HEK293T (cell line): ENCODE measurements at regions not wholly inside any gene's neighbourhood (a gene's known extent, or its start where the extent isn't known, plus 50 kb on each side); places are given as distances from the start of the nearest gene placed in this dataset.

Experiments
- CTCF ChIA-PET: fragments of 350-600 bp; formaldehyde crosslinking; extraction: SDS; loops from one replicate; lab custom pipeline; 2021; ENCODE audit warnings: antibody characterized with exemption, inconsistent platforms; lab: Yijun Ruan, JAX
- POLR2A ChIA-PET: fragments of 350-600 bp; formaldehyde crosslinking; extraction: SDS; loops from one replicate; lab custom pipeline; 2020; ENCODE audit warnings: antibody characterized with exemption, inconsistent platforms; lab: Yijun Ruan, JAX
- DNase-seq: peaks from one replicate; pipeline ENCODE4 v3.0.0; 2012; ENCODE audit warnings: mixed read lengths; ENCODE audit errors: extremely low spot score
- ARNT ChIP-seq: fragments of 450-650 bp; IDR thresholded peaks from 2 replicates; pipeline ENCODE4 v1.6.1; 2017; ENCODE audit warnings: mild to moderate bottlenecking
- BHLHE40 ChIP-seq: fragments of 450-650 bp; IDR thresholded peaks from 2 replicates; pipeline ENCODE4 v1.6.1; 2016; ENCODE audit warnings: mild to moderate bottlenecking, moderate library complexity, borderline replicate concordance
- CTBP1 ChIP-seq: fragments of 450-650 bp; IDR thresholded peaks from 2 replicates; pipeline ENCODE4 v1.6.1; 2016; ENCODE audit warnings: borderline replicate concordance
- ELF4 ChIP-seq: fragments of 450-650 bp; IDR thresholded peaks from 2 replicates; pipeline ENCODE4 v1.6.1; 2017; ENCODE audit warnings: antibody characterized with exemption
- FOXA1 ChIP-seq: fragments of 450-650 bp; IDR thresholded peaks from 2 replicates; pipeline ENCODE4 v1.6.1; 2016; ENCODE audit warnings: mild to moderate bottlenecking
- FOXK2 ChIP-seq: fragments of 450-650 bp; IDR thresholded peaks from 2 replicates; pipeline ENCODE4 v1.6.1; 2016; ENCODE audit warnings: mild to moderate bottlenecking
- FOXM1 ChIP-seq: fragments of 450-650 bp; IDR thresholded peaks from 2 replicates; pipeline ENCODE4 v1.6.1; 2017; ENCODE audit warnings: mild to moderate bottlenecking, borderline replicate concordance
- HDGF ChIP-seq: fragments of 450-650 bp; IDR thresholded peaks from 2 replicates; pipeline ENCODE4 v1.6.1; 2017; ENCODE audit warnings: antibody characterized with exemption, borderline replicate concordance
- L3MBTL2 ChIP-seq: fragments of 450-650 bp; conservative IDR thresholded peaks from 2 replicates; pipeline ENCODE4 v1.6.1; 2016; ENCODE audit warnings: mild to moderate bottlenecking
- LEF1 ChIP-seq: fragments of 450-650 bp; IDR thresholded peaks from 2 replicates; pipeline ENCODE4 v1.6.1; 2017; ENCODE audit warnings: mild to moderate bottlenecking, borderline replicate concordance
- NFRKB ChIP-seq: fragments of 450-650 bp; IDR thresholded peaks from 2 replicates; pipeline ENCODE4 v1.6.1; 2016; ENCODE audit warnings: mild to moderate bottlenecking, moderate library complexity
- SP1 ChIP-seq: fragments of 450-650 bp; IDR thresholded peaks from 2 replicates; pipeline ENCODE4 v1.6.1; 2017
- SUZ12 ChIP-seq: fragments of 450-650 bp; IDR thresholded peaks from 2 replicates; pipeline ENCODE4 v1.6.1; 2016; ENCODE audit warnings: mild to moderate bottlenecking
- TARDBP ChIP-seq: fragments of 450-650 bp; IDR thresholded peaks from 2 replicates; pipeline ENCODE4 v1.6.1; 2016
- ZNF384 ChIP-seq: fragments of 450-650 bp; IDR thresholded peaks from 2 replicates; pipeline ENCODE4 v1.6.1; 2016
- TF ChIP-seq, protein P1 (sequence below): fragments of 450-650 bp; IDR thresholded peaks from 2 replicates; pipeline ENCODE4 v1.6.1; 2016

DNA sequence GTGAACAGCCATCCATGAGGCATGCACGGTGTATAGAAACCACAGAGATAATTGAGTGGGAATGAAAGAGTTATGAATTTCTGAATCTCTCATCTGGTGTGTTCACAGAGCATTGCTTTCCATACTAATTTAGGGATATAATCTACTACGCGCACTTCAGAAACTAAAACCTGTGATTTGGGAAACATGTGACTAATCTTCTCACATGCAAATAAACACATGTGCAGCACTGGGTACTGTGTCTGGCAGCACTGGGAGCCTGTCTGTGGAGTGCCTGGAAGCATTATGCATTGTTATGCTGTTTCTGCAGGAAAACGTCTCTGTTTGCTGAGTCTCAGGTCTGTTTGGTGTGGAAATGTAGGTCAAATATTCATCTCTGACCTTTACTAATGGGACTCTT is 287.3 kb downstream of the CMPK2 start:
- ChIA-PET CTCF (no interaction called here), POLR2A (no interaction called here)
- DNase-seq: no peak
- TF ChIP-seq SP1: no peak
- no peak for TF ChIP-seq FOXM1
- TF ChIP-seq ARNT: no peak
- no peak for TF ChIP-seq TARDBP
- TF ChIP-seq LEF1: no peak
- TF ChIP-seq HDGF: no peak
- TF ChIP-seq FOXK2: no peak
- TF ChIP-seq BHLHE40: no peak
- no peak for TF ChIP-seq ZNF384

DNA sequence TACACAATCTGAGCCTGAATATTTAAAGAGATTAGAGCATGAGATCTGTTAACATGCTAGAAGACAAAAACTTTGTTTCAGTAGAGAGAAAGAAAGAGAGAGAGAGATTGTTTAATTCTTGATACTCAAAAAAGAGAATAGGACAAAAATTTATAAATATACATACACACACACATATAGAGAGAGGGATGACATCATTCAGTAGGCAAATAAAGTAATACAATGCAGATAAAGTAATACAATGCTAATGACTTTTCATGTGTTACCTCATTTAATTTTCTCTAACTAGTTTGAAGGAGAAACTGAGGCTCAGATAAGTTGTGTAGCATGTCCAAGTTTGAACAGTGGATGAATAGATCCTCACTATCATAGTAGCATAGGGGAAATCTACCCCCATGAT is 286.4 kb downstream of the CMPK2 start:
- DNase-seq: no peak
- CTCF ChIA-PET: no interaction called here
- POLR2A ChIA-PET: no interaction called here
- no peak for TF ChIP-seq TARDBP
- no peak for TF ChIP-seq ZNF384
- TF ChIP-seq BHLHE40: no peak
- TF ChIP-seq ELF4: no peak
- no peak for TF ChIP-seq FOXA1
- TF ChIP-seq FOXM1: no peak
- no peak for TF ChIP-seq LEF1
- TF ChIP-seq, protein P1, sequence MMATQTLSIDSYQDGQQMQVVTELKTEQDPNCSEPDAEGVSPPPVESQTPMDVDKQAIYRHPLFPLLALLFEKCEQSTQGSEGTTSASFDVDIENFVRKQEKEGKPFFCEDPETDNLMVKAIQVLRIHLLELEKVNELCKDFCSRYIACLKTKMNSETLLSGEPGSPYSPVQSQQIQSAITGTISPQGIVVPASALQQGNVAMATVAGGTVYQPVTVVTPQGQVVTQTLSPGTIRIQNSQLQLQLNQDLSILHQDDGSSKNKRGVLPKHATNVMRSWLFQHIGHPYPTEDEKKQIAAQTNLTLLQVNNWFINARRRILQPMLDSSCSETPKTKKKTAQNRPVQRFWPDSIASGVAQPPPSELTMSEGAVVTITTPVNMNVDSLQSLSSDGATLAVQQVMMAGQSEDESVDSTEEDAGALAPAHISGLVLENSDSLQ: no peak
- TF ChIP-seq L3MBTL2: no peak
- TF ChIP-seq NFRKB: no peak
- no peak for TF ChIP-seq SUZ12
- no peak for TF ChIP-seq HDGF

DNA sequence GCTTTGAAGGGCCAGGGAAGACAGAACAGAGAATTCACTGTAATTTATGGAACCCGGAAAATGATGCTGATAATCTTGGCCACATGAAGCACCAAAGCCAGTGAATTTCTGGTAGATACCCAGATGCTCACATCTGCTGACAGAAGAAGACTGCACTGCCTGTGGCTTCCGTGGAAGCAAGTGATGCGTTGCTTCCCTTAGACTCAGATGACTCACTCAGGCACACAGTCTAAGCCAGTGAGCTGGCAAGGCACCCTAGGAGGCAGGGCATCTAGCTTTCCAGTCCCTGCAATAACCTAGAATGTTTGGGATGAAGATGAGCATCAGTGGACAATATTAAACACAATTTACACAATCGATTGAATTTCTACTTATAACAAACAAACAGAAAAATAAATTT is 284.7 kb downstream of the CMPK2 start:
- TF ChIP-seq ARNT: no peak
- no peak for TF ChIP-seq SP1
- no peak for TF ChIP-seq FOXK2
- TF ChIP-seq ZNF384: no peak
- TF ChIP-seq, protein P1: no peak
- no peak for TF ChIP-seq LEF1
- no peak for TF ChIP-seq NFRKB
- no peak for TF ChIP-seq FOXM1
- no peak for TF ChIP-seq HDGF
- TF ChIP-seq SUZ12: no peak
- no peak for TF ChIP-seq CTBP1
- TF ChIP-seq ELF4: no peak
- TF ChIP-seq L3MBTL2: no peak
- TF ChIP-seq TARDBP: no peak
- POLR2A ChIA-PET: no interaction called here
- no peak for DNase-seq
- CTCF ChIA-PET: no interaction called here

DNA sequence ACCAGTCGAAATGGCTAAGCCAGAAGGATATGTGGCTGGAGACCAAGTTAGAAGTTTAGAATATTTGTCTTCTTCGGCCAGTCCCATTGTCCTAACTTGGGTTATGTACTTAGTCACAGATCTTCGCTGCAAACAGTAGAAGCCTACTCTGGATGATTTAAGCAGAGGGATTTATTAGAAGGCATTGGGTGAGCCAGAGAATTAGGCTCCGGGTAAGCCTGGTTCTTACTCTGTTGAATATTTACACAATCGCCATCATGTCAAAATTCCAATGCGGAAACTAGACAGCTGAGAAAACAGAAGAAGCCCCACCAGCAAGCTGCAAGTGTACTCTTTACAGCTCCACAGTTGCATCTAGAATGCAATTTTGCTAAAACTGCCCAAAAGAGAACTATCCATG is 276.6 kb downstream of the CMPK2 start:
- DNase-seq: no peak
- TF ChIP-seq HDGF (no peak), NFRKB (no peak), SP1 (no peak), FOXK2 (no peak), CTBP1 (no peak), L3MBTL2 (no peak), FOXM1 (no peak), ZNF384 (no peak), TARDBP (no peak), LEF1 (no peak), ARNT (no peak), BHLHE40 (no peak), SUZ12 (no peak)
- TF ChIP-seq, protein P1: no peak
- ChIA-PET POLR2A (no interaction called here), CTCF (no interaction called here)

DNA sequence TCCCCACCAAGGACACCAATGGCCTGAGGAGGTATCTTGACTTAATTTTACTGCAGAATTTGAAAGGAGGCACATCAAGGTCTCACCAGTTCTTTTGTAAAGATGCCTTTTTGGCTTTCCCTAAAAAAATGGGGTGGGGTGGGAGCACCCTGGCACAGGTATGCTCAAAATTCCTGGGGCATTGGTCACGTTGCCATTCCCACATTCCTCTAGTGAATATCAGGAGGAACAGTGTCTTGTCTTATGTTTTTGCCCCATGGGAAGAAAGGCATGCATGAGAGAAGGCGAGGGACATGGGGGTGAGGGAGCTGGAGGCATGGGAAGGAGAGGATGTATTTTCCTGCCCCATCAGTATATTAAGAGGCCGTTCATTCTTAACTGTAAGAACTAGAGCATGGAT is 275.3 kb downstream of the CMPK2 start:
- no peak for DNase-seq
- TF ChIP-seq NFRKB: no peak
- no peak for TF ChIP-seq BHLHE40
- TF ChIP-seq LEF1: no peak
- CTCF ChIA-PET: no interaction called here
- POLR2A ChIA-PET: no interaction called here

DNA sequence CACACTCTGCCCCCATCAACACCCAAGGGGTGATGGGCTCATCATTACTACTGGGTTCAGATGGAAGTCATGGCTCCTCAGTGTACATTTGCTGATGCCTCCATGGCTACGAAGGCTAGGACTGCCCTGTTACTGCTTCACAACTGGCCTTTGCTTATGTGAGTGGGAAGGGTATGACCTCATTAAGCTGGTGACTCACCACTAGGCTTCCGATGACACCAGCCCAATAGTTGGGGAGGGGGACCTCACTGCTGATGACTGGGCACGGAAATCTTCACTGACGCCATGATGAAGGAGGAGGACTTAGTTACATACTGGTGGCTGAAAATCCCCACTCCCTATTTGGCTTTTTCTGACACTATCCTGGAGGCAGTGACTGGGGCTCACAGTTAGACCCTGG is 263.2 kb downstream of the CMPK2 start:
- POLR2A ChIA-PET: no interaction called here
- CTCF ChIA-PET: no interaction called here
- DNase-seq: no peak
- TF ChIP-seq SP1: no peak
- no peak for TF ChIP-seq FOXM1
- TF ChIP-seq TARDBP: no peak
- TF ChIP-seq NFRKB: no peak
- TF ChIP-seq ARNT: no peak
- TF ChIP-seq, protein P1: no peak
- TF ChIP-seq LEF1: no peak
- no peak for TF ChIP-seq FOXK2
- no peak for TF ChIP-seq L3MBTL2
- TF ChIP-seq HDGF: no peak
- TF ChIP-seq SUZ12: no peak
- no peak for TF ChIP-seq BHLHE40
- no peak for TF ChIP-seq FOXA1
- TF ChIP-seq CTBP1: no peak
- no peak for TF ChIP-seq ZNF384
